ENCODE measurements at regions not wholly inside any gene's neighbourhood (a gene's known extent, or its start where the extent isn't known, plus 50 kb on each side); places are given as distances from the start of the nearest gene placed in this dataset.

- no peak for TF ChIP-seq POLR2AphosphoS5 (IDR thresholded peaks at IDR 0.05; ENCODE audit: low read depth, low read length)
- no peak for TF ChIP-seq REST (IDR thresholded peaks at IDR 0.05; ENCODE audit: insufficient read depth in 1 of 2, low read depth in 2 of 2, low read length in 2 of 2)
- no peak for TF ChIP-seq TAF1 (IDR thresholded peaks at IDR 0.05; ENCODE audit: borderline replicate concordance, insufficient read depth, low read length)
- no peak for TF ChIP-seq SIN3A (IDR thresholded peaks at IDR 0.05; ENCODE audit: borderline replicate concordance, insufficient read depth, low read length)
- TF ChIP-seq FOXP2 (optimal IDR thresholded peaks at IDR 0.05; ENCODE audit: borderline replicate concordance, extremely low read depth, extremely low read length, insufficient read depth): no peak
Measured at GRCh38 chr12:118908811-118909210, 72.5 kb upstream of the SRRM4 start.

GRCh38 chr12:118912697-118913270 is 68.6 kb upstream of the SRRM4 start:
- TF ChIP-seq SIN3A (IDR thresholded peaks at IDR 0.05; ENCODE audit: borderline replicate concordance, insufficient read depth, low read length) (no peak), TAF1 (IDR thresholded peaks at IDR 0.05; ENCODE audit: borderline replicate concordance, insufficient read depth, low read length) (no peak), FOXP2 (optimal IDR thresholded peaks at IDR 0.05; ENCODE audit: borderline replicate concordance, extremely low read depth, extremely low read length, insufficient read depth) (no peak), REST (IDR thresholded peaks at IDR 0.05; ENCODE audit: insufficient read depth in 1 of 2, low read depth in 2 of 2, low read length in 2 of 2) (no peak), POLR2AphosphoS5 (IDR thresholded peaks at IDR 0.05; ENCODE audit: low read depth, low read length) (no peak)

GRCh38 chr12:118921761-118922160 is 59.6 kb upstream of the SRRM4 start:
- TF ChIP-seq FOXP2 (optimal IDR thresholded peaks at IDR 0.05; ENCODE audit: borderline replicate concordance, extremely low read depth, extremely low read length, insufficient read depth): no peak
- TF ChIP-seq TAF1 (IDR thresholded peaks at IDR 0.05; ENCODE audit: borderline replicate concordance, insufficient read depth, low read length): no peak
- TF ChIP-seq SIN3A (IDR thresholded peaks at IDR 0.05; ENCODE audit: borderline replicate concordance, insufficient read depth, low read length): no peak
- TF ChIP-seq POLR2AphosphoS5 (IDR thresholded peaks at IDR 0.05; ENCODE audit: low read depth, low read length): no peak
- TF ChIP-seq REST (IDR thresholded peaks at IDR 0.05; ENCODE audit: insufficient read depth in 1 of 2, low read depth in 2 of 2, low read length in 2 of 2): no peak

GRCh38 chr12:118922405-118922804 is 58.9 kb upstream of the SRRM4 start:
- no peak for TF ChIP-seq TAF1 (IDR thresholded peaks at IDR 0.05; ENCODE audit: borderline replicate concordance, insufficient read depth, low read length)
- no peak for TF ChIP-seq POLR2AphosphoS5 (IDR thresholded peaks at IDR 0.05; ENCODE audit: low read depth, low read length)
- no peak for TF ChIP-seq SIN3A (IDR thresholded peaks at IDR 0.05; ENCODE audit: borderline replicate concordance, insufficient read depth, low read length)
- TF ChIP-seq FOXP2 (optimal IDR thresholded peaks at IDR 0.05; ENCODE audit: borderline replicate concordance, extremely low read depth, extremely low read length, insufficient read depth): no peak
- TF ChIP-seq REST (IDR thresholded peaks at IDR 0.05; ENCODE audit: insufficient read depth in 1 of 2, low read depth in 2 of 2, low read length in 2 of 2): peak; percentile 26 to 93; a peak in 3 of 4 replicates
